ENCODE measurements at regions not wholly inside any gene's neighbourhood (a gene's known extent, or its start where the extent isn't known, plus 50 kb on each side); places are given as distances from the start of the nearest gene placed in this dataset.

- Histone ChIP-seq H3K4me1 (no peaks in the 10 kb centered on the region), H3K9me3 (no peaks in the 10 kb centered on the region), H3K27me3 (ENCODE audit: low read depth) (no peaks in the 10 kb centered on the region), H3K4me3 (no peak overlapping the region), H3K36me3 (replicated peaks) (no peaks in the 10 kb centered on the region)
- DNase-seq (ENCODE audit: low spot score in 2 of 2): no peak
- in situ Hi-C loops (cut with MboI; ENCODE audit: low sequenced_read_pairs): no loop called here
Observed at GRCh38 chr3:67739851-67740250, 85.4 kb upstream of the SUCLG2 start.

GRCh38 chr3:67737906-67738865, 83.8 kb upstream of the SUCLG2 start:
- H3K4me3 ChIP-seq: no peak overlapping the region
- in situ Hi-C loops (cut with MboI; ENCODE audit: low sequenced_read_pairs): no loop called here
- H3K27me3 ChIP-seq (ENCODE audit: low read depth): no peaks in the 10 kb centered on the region
- H3K9me3 ChIP-seq: no peaks in the 10 kb centered on the region
- H3K36me3 ChIP-seq (replicated peaks): no peaks in the 10 kb centered on the region
- H3K4me1 ChIP-seq: no peaks in the 10 kb centered on the region
- peak in 1 of 2 experiments; percentile 0 for DNase-seq (ENCODE audit: low spot score in 2 of 2)

GRCh38 chr3:67737140-67737539, 82.7 kb upstream of the SUCLG2 start:
- Histone ChIP-seq H3K36me3 (replicated peaks) (no peaks in the 10 kb centered on the region), H3K4me3 (no peak overlapping the region), H3K9me3 (no peaks in the 10 kb centered on the region), H3K4me1 (no peaks in the 10 kb centered on the region), H3K27me3 (ENCODE audit: low read depth) (no peaks in the 10 kb centered on the region)
- peak in 1 of 2 experiments; percentile 2 for DNase-seq (ENCODE audit: low spot score in 2 of 2)
- in situ Hi-C loops (cut with MboI; ENCODE audit: low sequenced_read_pairs): no loop called here

GRCh38 chr3:67733269-67733950, 79.0 kb upstream of the SUCLG2 start:
- no peaks in the 10 kb centered on the region for H3K9me3 ChIP-seq
- H3K36me3 ChIP-seq (replicated peaks): no peaks in the 10 kb centered on the region
- no peak for DNase-seq (ENCODE audit: low spot score in 2 of 2)
- no peaks in the 10 kb centered on the region for H3K4me1 ChIP-seq
- H3K27me3 ChIP-seq (ENCODE audit: low read depth): peaks cover 2% of the 10 kb centered on the region; the same call in 1 of the 2 replicates
- no peak overlapping the region for H3K4me3 ChIP-seq
- in situ Hi-C loops (cut with MboI; ENCODE audit: low sequenced_read_pairs): no loop called here

GRCh38 chr3:67724434-67724833, 70.0 kb upstream of the SUCLG2 start:
- Histone ChIP-seq H3K27me3 (ENCODE audit: low read depth) (no peaks in the 10 kb centered on the region), H3K36me3 (replicated peaks) (no peaks in the 10 kb centered on the region), H3K9me3 (no peaks in the 10 kb centered on the region), H3K4me3 (no peak overlapping the region), H3K4me1 (no peaks in the 10 kb centered on the region)
- DNase-seq (ENCODE audit: low spot score in 2 of 2): no peak
- in situ Hi-C loops (cut with MboI; ENCODE audit: low sequenced_read_pairs): no loop called here

GRCh38 chr3:67723863-67724262, 69.5 kb upstream of the SUCLG2 start:
- Histone ChIP-seq H3K36me3 (replicated peaks) (no peaks in the 10 kb centered on the region), H3K27me3 (ENCODE audit: low read depth) (no peaks in the 10 kb centered on the region; the same call in 1 of the 2 replicates), H3K4me3 (no peak overlapping the region), H3K4me1 (no peaks in the 10 kb centered on the region), H3K9me3 (no peaks in the 10 kb centered on the region)
- DNase-seq (ENCODE audit: low spot score in 2 of 2): no peak
- in situ Hi-C loops (cut with MboI; ENCODE audit: low sequenced_read_pairs): no loop called here

- no peaks in the 10 kb centered on the region for H3K36me3 ChIP-seq (replicated peaks)
- in situ Hi-C loops (cut with MboI; ENCODE audit: low sequenced_read_pairs): no loop called here
- DNase-seq (ENCODE audit: low spot score in 2 of 2): no peak
- H3K9me3 ChIP-seq: no peaks in the 10 kb centered on the region
- H3K4me3 ChIP-seq: no peak overlapping the region
- H3K27me3 ChIP-seq (ENCODE audit: low read depth): no peaks in the 10 kb centered on the region; the same call in 1 of the 2 replicates
- no peaks in the 10 kb centered on the region for H3K4me1 ChIP-seq
Observed at GRCh38 chr3:67719333-67719732, 64.9 kb upstream of the SUCLG2 start.

- Histone ChIP-seq H3K4me1 (no peaks in the 10 kb centered on the region), H3K36me3 (replicated peaks) (no peaks in the 10 kb centered on the region), H3K4me3 (no peak overlapping the region), H3K27me3 (ENCODE audit: low read depth) (no peaks in the 10 kb centered on the region; the same call in 1 of the 2 replicates), H3K9me3 (no peaks in the 10 kb centered on the region)
- in situ Hi-C loops (cut with MboI; ENCODE audit: low sequenced_read_pairs): no loop called here
- no peak for DNase-seq (ENCODE audit: low spot score in 2 of 2)
Observed at GRCh38 chr3:67715971-67716370, 61.6 kb upstream of the SUCLG2 start.

GRCh38 chr3:67713764-67714469, 59.5 kb upstream of the SUCLG2 start:
- Histone ChIP-seq H3K4me3 (no peak overlapping the region), H3K27me3 (ENCODE audit: low read depth) (no peaks in the 10 kb centered on the region; the same call in 1 of the 2 replicates), H3K4me1 (no peaks in the 10 kb centered on the region), H3K36me3 (replicated peaks) (no peaks in the 10 kb centered on the region), H3K9me3 (no peaks in the 10 kb centered on the region)
- no peak for DNase-seq (ENCODE audit: low spot score in 2 of 2)
- in situ Hi-C loops (cut with MboI; ENCODE audit: low sequenced_read_pairs): no loop called here

GRCh38 chr3:67712259-67712658, 57.8 kb upstream of the SUCLG2 start:
- no peaks in the 10 kb centered on the region for H3K4me1 ChIP-seq
- in situ Hi-C loops (cut with MboI; ENCODE audit: low sequenced_read_pairs): no loop called here
- no peak for DNase-seq (ENCODE audit: low spot score in 2 of 2)

GRCh38 chr3:67710396-67710795, 56.0 kb upstream of the SUCLG2 start:
- DNase-seq (ENCODE audit: low spot score in 2 of 2): no peak
- Histone ChIP-seq H3K4me3 (no peak overlapping the region), H3K36me3 (replicated peaks) (no peaks in the 10 kb centered on the region), H3K4me1 (no peaks in the 10 kb centered on the region), H3K27me3 (ENCODE audit: low read depth) (peaks cover 3% of the 10 kb centered on the region; the same call in 1 of the 2 replicates), H3K9me3 (no peaks in the 10 kb centered on the region)
- in situ Hi-C loops (cut with MboI; ENCODE audit: low sequenced_read_pairs): no loop called here

More at GRCh38 chr3:67712259-67712658, 57.8 kb upstream of the SUCLG2 start:
- H3K36me3 ChIP-seq (replicated peaks): no peaks in the 10 kb centered on the region
- no peaks in the 10 kb centered on the region; the same call in 1 of the 2 replicates for H3K27me3 ChIP-seq (ENCODE audit: low read depth)
- H3K9me3 ChIP-seq: no peaks in the 10 kb centered on the region
- H3K4me3 ChIP-seq: no peak overlapping the region

GRCh38 chr3:67706934-67707333, 52.5 kb upstream of the SUCLG2 start:
- DNase-seq (ENCODE audit: low spot score in 2 of 2): no peak
- in situ Hi-C loops (cut with MboI; ENCODE audit: low sequenced_read_pairs): no loop called here
- no peaks in the 10 kb centered on the region for H3K9me3 ChIP-seq
- H3K4me1 ChIP-seq: no peaks in the 10 kb centered on the region
- no peak overlapping the region for H3K4me3 ChIP-seq
- H3K36me3 ChIP-seq (replicated peaks): no peaks in the 10 kb centered on the region
- peaks cover 3% of the 10 kb centered on the region; the same call in 1 of the 2 replicates for H3K27me3 ChIP-seq (ENCODE audit: low read depth)

- H3K4me1 ChIP-seq: no peaks in the 10 kb centered on the region
- no peaks in the 10 kb centered on the region for H3K36me3 ChIP-seq (replicated peaks)
- DNase-seq (ENCODE audit: low spot score in 2 of 2): no peak
- no peak overlapping the region for H3K4me3 ChIP-seq
- in situ Hi-C loops (cut with MboI; ENCODE audit: low sequenced_read_pairs): no loop called here
- H3K27me3 ChIP-seq (ENCODE audit: low read depth): peaks cover 7% of the 10 kb centered on the region; the same call in 1 of the 2 replicates
- no peaks in the 10 kb centered on the region for H3K9me3 ChIP-seq
Observed at GRCh38 chr3:67704322-67704721, 49.9 kb upstream of the SUCLG2 start.
